Fibroblast of villous mesenchyme (primary cell): ENCODE measurements at regions not wholly inside any gene's neighbourhood (a gene's known extent, or its start where the extent isn't known, plus 50 kb on each side); places are given as distances from the start of the nearest gene placed in this dataset.

ENCODE experiments used
- DNase-seq: peaks from one replicate; pipeline ENCODE4 v3.0.0-alpha.2; 2010; ENCODE audit warnings: low read depth
- H3K4me3 ChIP-seq: 2 replicates; pipeline ENCODE4 v1.5.1; 2011; ENCODE audit warnings: low read depth, mild to moderate bottlenecking, low read length
- CTCF ChIP-seq: IDR thresholded peaks from 2 replicates; pipeline ENCODE4 v1.5.1; 2012; ENCODE audit warnings: low read depth, mild to moderate bottlenecking, low read length; ENCODE audit not compliant: insufficient read depth

GRCh38 chr20:39792334-39792733 lies 830.2 kb downstream of the DHX35 start:
- no peak overlapping the region for H3K4me3 ChIP-seq
- TF ChIP-seq CTCF: no peak
- no peak for DNase-seq

GRCh38 chr20:39789411-39789810 lies 827.3 kb downstream of the DHX35 start:
- no peak for TF ChIP-seq CTCF
- H3K4me3 ChIP-seq: no peak overlapping the region
- DNase-seq: no peak

GRCh38 chr20:39785252-39785917 lies 823.2 kb downstream of the DHX35 start:
- DNase-seq: no peak

GRCh38 chr20:39784693-39785092 lies 822.5 kb downstream of the DHX35 start:
- no peak for DNase-seq
- no peak for TF ChIP-seq CTCF
- no peak overlapping the region for H3K4me3 ChIP-seq

More at GRCh38 chr20:39785252-39785917, 823.2 kb downstream of the DHX35 start:
- no peak overlapping the region for H3K4me3 ChIP-seq
- TF ChIP-seq CTCF: no peak

- DNase-seq: no peak
- no peak overlapping the region for H3K4me3 ChIP-seq
- no peak for TF ChIP-seq CTCF
These were observed 816.9 kb downstream of the DHX35 start for GRCh38 chr20:39778847-39779604.

GRCh38 chr20:39778431-39778830 lies 816.3 kb downstream of the DHX35 start:
- TF ChIP-seq CTCF: no peak

More at GRCh38 chr20:39778431-39778830, 816.3 kb downstream of the DHX35 start:
- no peak for DNase-seq
- H3K4me3 ChIP-seq: no peak overlapping the region
